IMR-90 (cell line): ENCODE measurements at regions not wholly inside any gene's neighbourhood (a gene's known extent, or its start where the extent isn't known, plus 50 kb on each side); places are given as distances from the start of the nearest gene placed in this dataset.

Source experiments
- ATAC-seq: fragments of 200-7000 bp; cut with Tn5 transposase; 2 replicates; pipeline ENCODE4 v1.9.1; 2020; ENCODE audit warnings: low read depth, mild to moderate bottlenecking, moderate library complexity
- BruUV-seq: library from RNA; stranded (reverse); fragments of 400-500 nt; replicated peaks from 2 replicates; lab custom pipeline; 2021; lab: Mats Ljungman, UMichigan
- CTCF ChIA-PET: fragments of 300-600 bp; formaldehyde crosslinking; extraction: SDS; loops from one replicate; lab custom pipeline; 2021; ENCODE audit warnings: antibody characterized with exemption; lab: Yijun Ruan, JAX
- POLR2A ChIA-PET: fragments of 300-600 bp; sonication (Branson Sonifier 250); formaldehyde crosslinking; loops from one replicate; lab custom pipeline; 2022; ENCODE audit warnings: antibody characterized with exemption; ENCODE audit not compliant: unreplicated experiment; lab: Charles Lee
- DNase-seq: peaks from one replicate; pipeline ENCODE4 v3.0.0; 2013
- H2AFZ ChIP-seq: replicated peaks from 2 replicates; pipeline ENCODE3; 2013; ENCODE audit warnings: low read length, mild to moderate bottlenecking; ENCODE audit not compliant: poor library complexity
- H2AK5ac ChIP-seq: 2 replicates; pipeline ENCODE4 v1.6.1; 2013; ENCODE audit warnings: low read depth, low read length, inconsistent platforms
- H2AK9ac ChIP-seq: replicated peaks from 2 replicates; pipeline ENCODE3; 2013; ENCODE audit warnings: mild to moderate bottlenecking, low read depth, low read length, moderate library complexity; ENCODE audit not compliant: poor library complexity
- H2BK120ac ChIP-seq: 2 replicates; pipeline ENCODE4 v1.6.1; 2013; ENCODE audit warnings: low read depth, low read length, inconsistent platforms
- H2BK15ac ChIP-seq: 3 replicates; pipeline ENCODE4 v1.6.1; 2013; ENCODE audit warnings: low read depth, low read length, inconsistent platforms
- H2BK20ac ChIP-seq: 2 replicates; pipeline ENCODE4 v1.6.1; 2013; ENCODE audit warnings: low read depth, mild to moderate bottlenecking, inconsistent platforms, low read length, moderate library complexity
- H2BK5ac ChIP-seq: 2 replicates; pipeline ENCODE4 v1.6.1; 2013; ENCODE audit warnings: mild to moderate bottlenecking, low read depth, low read length, inconsistent platforms; ENCODE audit not compliant: poor library complexity, severe bottlenecking
- H3K14ac ChIP-seq: replicated peaks from 2 replicates; pipeline ENCODE4 v1.6.1; 2013; ENCODE audit warnings: low read depth, low read length, inconsistent platforms
- H3K18ac ChIP-seq: 2 replicates; pipeline ENCODE4 v1.6.1; 2013; ENCODE audit warnings: low read depth, low read length, control low read depth
- H3K23ac ChIP-seq: 2 replicates; pipeline ENCODE4 v1.6.1; 2013; ENCODE audit warnings: low read depth, low read length, inconsistent platforms
- H3K27ac ChIP-seq: 2 replicates; pipeline ENCODE4 v1.5.1; 2013; ENCODE audit warnings: mild to moderate bottlenecking, control low read depth, low read length; ENCODE audit not compliant: insufficient read depth
- H3K27me3 ChIP-seq: 2 replicates; pipeline ENCODE4 v1.6.1; 2013; ENCODE audit warnings: low read length; ENCODE audit not compliant: control insufficient read depth, insufficient read depth
- H3K36me3 ChIP-seq: 2 replicates; pipeline ENCODE4 v1.6.1; 2013; ENCODE audit warnings: low read length, mixed read lengths; ENCODE audit not compliant: control insufficient read depth, insufficient read depth
- H3K4ac ChIP-seq: 2 replicates; pipeline ENCODE4 v1.6.1; 2013; ENCODE audit warnings: low read depth, low read length, inconsistent platforms
- H3K4me1 ChIP-seq: 2 replicates; pipeline ENCODE4 v1.6.1; 2013; ENCODE audit warnings: low read length, mixed read lengths; ENCODE audit not compliant: control insufficient read depth, insufficient read depth
- H3K4me2 ChIP-seq: 2 replicates; pipeline ENCODE4 v1.6.1; 2013; ENCODE audit warnings: low read depth, mild to moderate bottlenecking, control low read depth, low read length, moderate library complexity
- H3K4me3 ChIP-seq: 2 replicates; pipeline ENCODE4 v1.5.1; 2013; ENCODE audit warnings: low read depth, mild to moderate bottlenecking, control low read depth, low read length, moderate library complexity; ENCODE audit not compliant: insufficient read depth
- H3K56ac ChIP-seq: 2 replicates; pipeline ENCODE4 v1.6.1; 2013; ENCODE audit warnings: low read length, inconsistent platforms; ENCODE audit not compliant: insufficient read depth; ENCODE audit errors: extremely low read depth
- H3K79me1 ChIP-seq, 2 experiments: 2 replicates each; pipeline ENCODE4 v1.6.1; 2013; ENCODE audit warnings: low read length in 2 of 2, inconsistent platforms in 1 of 2, low read depth in 1 of 2
- H3K9ac ChIP-seq: 2 replicates; pipeline ENCODE4 v1.6.1; 2013; ENCODE audit warnings: low read depth, low read length, control low read depth
- H3K9me1 ChIP-seq: 2 replicates; pipeline ENCODE4 v1.6.1; 2013; ENCODE audit warnings: low read length, inconsistent platforms; ENCODE audit not compliant: insufficient read depth
- H3K9me3 ChIP-seq: 2 replicates; pipeline ENCODE4 v1.6.1; 2013; ENCODE audit warnings: low read length; ENCODE audit not compliant: control insufficient read depth, insufficient read depth
- H4K20me1 ChIP-seq: 2 replicates; pipeline ENCODE4 v1.6.1; 2013; ENCODE audit warnings: low read length, inconsistent platforms; ENCODE audit not compliant: insufficient read depth
- H4K5ac ChIP-seq: 2 replicates; pipeline ENCODE4 v1.6.1; 2013; ENCODE audit warnings: mild to moderate bottlenecking, low read depth, low read length, control low read depth
- H4K8ac ChIP-seq, 2 experiments: 2 replicates each; pipeline ENCODE4 v1.6.1; 2013; ENCODE audit warnings: low read depth in 2 of 2, low read length in 2 of 2, control low read depth in 1 of 2, inconsistent platforms in 1 of 2
- H4K91ac ChIP-seq: 2 replicates; pipeline ENCODE4 v1.6.1; 2013; ENCODE audit warnings: low read depth, low read length, inconsistent platforms; ENCODE audit not compliant: insufficient read depth
- BHLHE40 ChIP-seq: fragments of 150-350 bp; IDR thresholded peaks from 2 replicates; pipeline ENCODE4 v1.6.1; 2016; ENCODE audit warnings: mild to moderate bottlenecking, low read depth, low read length
- CEBPB ChIP-seq: IDR thresholded peaks from 2 replicates; pipeline ENCODE4 v1.6.1; 2012; ENCODE audit warnings: low read depth, low read length, improper control_type of control experiment
- CHD1 ChIP-seq: IDR thresholded peaks from 2 replicates; pipeline ENCODE4 v1.6.1; 2012; ENCODE audit warnings: low read depth, low read length, improper control_type of control experiment
- CTCF ChIP-seq: conservative IDR thresholded peaks from 2 replicates; pipeline ENCODE4 v1.5.1; 2012; ENCODE audit warnings: mild to moderate bottlenecking, low read depth, low read length, improper control_type of control experiment
- ELK1 ChIP-seq: fragments of 150-350 bp; IDR thresholded peaks from 2 replicates; pipeline ENCODE4 v1.6.1; 2016; ENCODE audit warnings: low read depth, mild to moderate bottlenecking, low read length, moderate library complexity, borderline replicate concordance
- FOS ChIP-seq: fragments of 150-350 bp; IDR thresholded peaks from 2 replicates; pipeline ENCODE4 v1.6.1; 2016; ENCODE audit warnings: low read depth, low read length
- MAFK ChIP-seq: IDR thresholded peaks from 2 replicates; pipeline ENCODE4 v1.6.1; 2012; ENCODE audit warnings: low read depth, low read length, improper control_type of control experiment
- MAZ ChIP-seq: IDR thresholded peaks from 2 replicates; pipeline ENCODE4 v1.6.1; 2012; ENCODE audit warnings: low read depth, mild to moderate bottlenecking, low read length, improper control_type of control experiment, moderate library complexity, borderline replicate concordance
- MXI1 ChIP-seq: IDR thresholded peaks from 2 replicates; pipeline ENCODE4 v1.6.1; 2012; ENCODE audit warnings: low read depth, mild to moderate bottlenecking, low read length, moderate library complexity, borderline replicate concordance
- NFE2L2 ChIP-seq: fragments of 150-350 bp; IDR thresholded peaks from 2 replicates; pipeline ENCODE4 v1.6.1; 2016; ENCODE audit warnings: low read depth, mild to moderate bottlenecking, low read length
- POLR2A ChIP-seq: IDR thresholded peaks from 2 replicates; pipeline ENCODE4 v1.6.1; 2012; ENCODE audit warnings: mild to moderate bottlenecking, low read depth, low read length
- RAD21 ChIP-seq: IDR thresholded peaks from 2 replicates; pipeline ENCODE4 v1.6.1; 2012; ENCODE audit warnings: low read length, improper control_type of control experiment
- RCOR1 ChIP-seq: IDR thresholded peaks from 2 replicates; pipeline ENCODE4 v1.6.1; 2012; ENCODE audit warnings: mild to moderate bottlenecking, low read length, improper control_type of control experiment; ENCODE audit not compliant: insufficient replicate concordance
- RFX5 ChIP-seq: IDR thresholded peaks from 2 replicates; pipeline ENCODE4 v1.8.0; 2012; ENCODE audit warnings: low read depth, mild to moderate bottlenecking, low read length, moderate library complexity
- SMC3 ChIP-seq: fragments of 150-350 bp; IDR thresholded peaks from 2 replicates; pipeline ENCODE4 v1.6.1; 2016; ENCODE audit warnings: low read depth, mild to moderate bottlenecking, antibody characterized with exemption, low read length, moderate library complexity
- USF2 ChIP-seq: fragments of 150-350 bp; IDR thresholded peaks from 2 replicates; pipeline ENCODE4 v1.6.1; 2017; ENCODE audit warnings: mild to moderate bottlenecking, antibody characterized with exemption, low read length, low read depth
- whole genome bisulfite sequencing, 2 experiments: methylation state at CpG; one replicate each; pipeline versions ENCODE4 v1.1.5 to v1.1.7; 2013; ENCODE audit warnings: missing lambda C conversion rate in 2 of 2; ENCODE audit not compliant: insufficient read length in 1 of 2; ENCODE audit errors: extremely low coverage in 2 of 2; 5-methylcytosine and 5-hydroxymethylcytosine counted together
- dilution Hi-C: fragments of 300-500 bp; cut with HindIII; formaldehyde crosslinking; loops from one replicate; pipeline ENCODE4 v1.14.3; 2018; ENCODE audit warnings: low sequenced_read_pairs; ENCODE audit not compliant: unreplicated experiment
- in situ Hi-C: fragments of 300-500 bp; cut with MboI; formaldehyde crosslinking; loops from 3 replicates; pipeline ENCODE4 v1.14.3; 2019; ENCODE audit warnings: low sequenced_read_pairs, inconsistent platforms, mixed read lengths
- intact Hi-C: fragments of 100-400 bp; cut with micrococcal nuclease; formaldehyde crosslinking; loops from 2 replicates; pipeline ENCODE4 v1.10.0; 2022

- no CpG with 5 or more reads among the region's 17 CpGs for whole genome bisulfite sequencing, 2 experiments
- Histone ChIP-seq H3K18ac (no peak overlapping the region), H3K4me2 (no peak overlapping the region), H3K4me1 (no peaks in the 10 kb centered on the region), H2AK5ac (no peak overlapping the region), H4K8ac (no peak overlapping the region), H3K36me3 (no peaks in the 10 kb centered on the region), H2BK120ac (no peak overlapping the region), H3K27me3 (no peaks in the 10 kb centered on the region), H2BK5ac (no peak overlapping the region), H2BK15ac (no peak overlapping the region), H3K56ac (no peak overlapping the region), H4K5ac (no peak overlapping the region), H2AFZ (no peak overlapping the region), H3K79me1 (no peaks in the 10 kb centered on the region), H3K23ac (no peak overlapping the region), H3K9me1 (no peaks in the 10 kb centered on the region), H2AK9ac (no peak overlapping the region), H3K4ac (no peak overlapping the region), H3K9me3 (peaks cover 43% of the 10 kb centered on the region), H3K27ac (no peak overlapping the region), H4K20me1 (no peaks in the 10 kb centered on the region), H3K4me3 (no peak overlapping the region), H4K91ac (no peak overlapping the region), H2BK20ac (no peak overlapping the region), H3K9ac (no peak overlapping the region), H3K14ac (no peak overlapping the region)
- BruUV-seq = no TSS peak
- intact Hi-C loops = no loop called here
- ChIA-PET CTCF (no interaction called here), POLR2A (no interaction called here)
- dilution Hi-C loops = no loop called here
- ATAC-seq = no peak
- TF ChIP-seq CEBPB = no peak
- no peak for TF ChIP-seq USF2
- no peak for TF ChIP-seq BHLHE40
- no peak for TF ChIP-seq CTCF
- TF ChIP-seq POLR2A = no peak
- TF ChIP-seq MAZ = no peak
- no peak for TF ChIP-seq MXI1
- TF ChIP-seq CHD1 = no peak
- no peak for TF ChIP-seq ELK1
- no peak for TF ChIP-seq NFE2L2
- TF ChIP-seq FOS = no peak
- TF ChIP-seq SMC3 = no peak
- TF ChIP-seq RAD21 = no peak
- no peak for TF ChIP-seq RCOR1
- TF ChIP-seq RFX5 = no peak
- TF ChIP-seq MAFK = no peak
- DNase-seq = no peak
- in situ Hi-C loops = no loop called here
Observed at GRCh38 chr5:3027185-3027865, 275.8 kb upstream of the IRX2 start.
